ENCODE measurements at regions not wholly inside any gene's neighbourhood (a gene's known extent, or its start where the extent isn't known, plus 50 kb on each side); places are given as distances from the start of the nearest gene placed in this dataset.

DNA sequence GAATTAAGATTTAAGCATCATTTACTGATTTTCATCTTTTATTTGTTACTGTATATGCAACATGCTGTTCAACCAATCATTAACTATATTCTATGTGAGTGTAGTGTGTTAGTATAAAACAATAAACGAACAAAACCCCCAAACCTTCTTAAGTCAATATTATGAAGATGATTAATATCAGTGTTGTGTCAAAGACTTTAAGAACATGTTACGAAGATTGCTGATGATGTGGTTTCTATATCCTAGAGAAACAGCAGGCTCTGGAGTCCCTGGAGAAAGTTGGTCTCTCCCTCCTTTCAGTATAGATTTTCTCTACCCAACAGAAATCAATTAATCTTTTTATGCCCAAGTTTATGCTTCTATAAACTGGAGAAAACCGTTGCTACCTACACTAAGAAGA is 393.8 kb upstream of the HSF2 start:
- no peak for TF ChIP-seq POLR2A (IDR thresholded peaks at IDR 0.05; ENCODE audit: low read length)
- no peak for TF ChIP-seq GATA1 (IDR thresholded peaks at IDR 0.05; ENCODE audit: low read depth, low read length)

All from erythroblast (primary cell).